GM21529 (cell line): ENCODE measurements at regions not wholly inside any gene's neighbourhood (a gene's known extent, or its start where the extent isn't known, plus 50 kb on each side); places are given as distances from the start of the nearest gene placed in this dataset.
"Not testable (repeated sequence)": the region's sequence is repeated elsewhere in the genome, so short reads cannot be mapped to it uniquely, and the experiment has no call there.

Experiments used
- ATAC-seq: cut with Tn5 transposase; IDR thresholded peaks from one replicate; pipeline ENCODE4 v1.9.1; 2021; ENCODE audit not compliant: unreplicated experiment

GRCh38 chr6:5840734-5841390 is 165.9 kb downstream of the NRN1 start:
- no peak for ATAC-seq

- no peak for ATAC-seq
Observed at GRCh38 chr6:5838656-5839396, 167.9 kb downstream of the NRN1 start.

GRCh38 chr6:5837323-5837722 is 169.4 kb downstream of the NRN1 start:
- no peak for ATAC-seq

DNA sequence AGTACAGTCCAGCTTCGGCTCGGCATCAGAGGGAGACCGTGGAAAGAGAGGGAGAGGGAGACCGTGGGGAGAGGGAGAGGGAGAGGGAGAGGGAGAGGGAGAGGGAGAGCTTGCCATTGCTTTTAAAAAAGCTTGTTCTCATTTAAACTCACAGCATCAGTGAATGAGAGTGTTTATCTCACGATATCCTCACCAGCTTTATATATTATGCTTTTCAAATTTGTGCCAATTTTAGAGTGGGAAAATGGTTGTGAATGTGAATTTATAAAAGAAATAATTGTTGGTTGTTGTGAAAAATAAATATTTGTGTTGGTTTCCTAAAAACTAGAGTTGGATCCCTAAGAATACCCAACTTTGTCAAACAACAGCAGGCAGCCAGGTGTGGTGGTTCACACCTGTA is 170.1 kb downstream of the NRN1 start:
- not testable (repeated sequence) for ATAC-seq

DNA sequence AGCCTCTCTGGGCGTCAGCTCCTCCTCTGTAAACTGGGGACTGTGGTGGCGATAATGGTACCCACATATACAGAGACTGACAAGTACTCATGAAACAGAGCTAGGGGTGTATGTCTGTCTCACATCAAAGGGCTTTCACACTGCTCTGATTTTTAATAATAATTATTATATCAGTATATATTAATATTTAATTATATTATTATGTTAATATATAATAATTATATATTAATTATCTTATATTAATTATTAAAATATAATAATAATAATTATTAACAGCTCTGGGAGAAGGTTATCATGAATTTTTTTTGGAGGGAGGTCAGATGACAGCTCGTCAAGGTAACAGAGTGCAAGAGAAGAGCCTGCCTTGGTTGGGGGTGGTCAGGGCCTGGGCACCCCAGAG is 173.6 kb downstream of the NRN1 start:
- no peak for ATAC-seq

DNA sequence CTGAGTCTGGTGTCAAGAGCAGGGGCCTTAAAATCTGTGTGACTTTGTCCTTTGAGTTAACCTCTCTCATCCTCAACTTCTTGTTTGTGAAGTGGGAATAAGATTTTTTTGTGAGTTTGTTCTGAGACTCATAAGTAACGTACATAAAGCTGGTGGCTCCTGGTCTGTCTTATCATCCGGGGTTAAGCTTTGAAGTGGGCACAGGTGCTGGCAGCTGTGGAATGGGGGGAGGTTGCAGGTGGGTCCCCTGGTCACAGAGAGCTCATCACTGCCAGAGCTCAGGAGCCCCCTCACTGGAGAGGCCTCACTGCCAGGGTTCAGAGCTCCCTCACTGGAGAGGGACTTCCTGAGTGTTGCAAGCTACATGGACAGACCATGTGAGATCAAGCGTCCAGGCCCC is 174.1 kb downstream of the NRN1 start:
- ATAC-seq = no peak

DNA sequence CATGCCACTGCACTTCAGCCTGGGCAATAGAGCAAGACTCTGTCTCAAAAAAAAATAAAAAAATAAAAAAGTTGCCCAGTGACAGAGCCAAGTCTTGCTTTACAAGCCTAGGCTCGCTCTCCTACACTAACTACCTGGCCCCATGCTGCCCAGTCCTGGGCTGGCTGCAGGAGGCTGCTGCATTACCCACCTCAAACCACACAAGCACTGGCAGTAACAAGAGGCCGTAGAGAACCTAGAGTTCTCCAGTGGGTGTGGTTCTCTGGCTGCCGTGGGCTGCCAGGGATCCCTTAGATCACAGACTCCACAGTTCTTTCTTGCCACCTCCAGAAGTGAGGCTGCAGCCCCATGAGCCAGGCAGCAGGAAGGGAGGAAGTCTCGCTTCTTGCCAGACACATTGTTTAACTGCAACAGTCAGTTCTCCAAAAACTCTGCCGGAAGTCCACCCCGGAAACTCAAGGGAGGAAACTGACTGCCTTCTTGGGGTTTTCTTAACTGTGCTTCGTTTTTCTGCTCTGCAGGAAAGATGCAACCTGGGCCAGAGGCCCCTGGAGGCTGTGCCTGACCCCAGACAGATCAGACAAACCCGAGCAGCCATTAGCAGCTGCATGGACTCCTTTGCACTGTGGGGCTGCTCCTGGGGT is 175.4 kb downstream of the NRN1 start:
- not testable (repeated sequence) for ATAC-seq

GRCh38 chr6:5828296-5828695 is 178.4 kb downstream of the NRN1 start:
- no peak for ATAC-seq

- no peak for ATAC-seq
Observed at GRCh38 chr6:5827056-5827904, 179.4 kb downstream of the NRN1 start.

GRCh38 chr6:5824382-5824983 is 182.2 kb downstream of the NRN1 start:
- not testable (repeated sequence) for ATAC-seq
